ENCODE measurements at regions not wholly inside any gene's neighbourhood (a gene's known extent, or its start where the extent isn't known, plus 50 kb on each side); places are given as distances from the start of the nearest gene placed in this dataset.

DNA sequence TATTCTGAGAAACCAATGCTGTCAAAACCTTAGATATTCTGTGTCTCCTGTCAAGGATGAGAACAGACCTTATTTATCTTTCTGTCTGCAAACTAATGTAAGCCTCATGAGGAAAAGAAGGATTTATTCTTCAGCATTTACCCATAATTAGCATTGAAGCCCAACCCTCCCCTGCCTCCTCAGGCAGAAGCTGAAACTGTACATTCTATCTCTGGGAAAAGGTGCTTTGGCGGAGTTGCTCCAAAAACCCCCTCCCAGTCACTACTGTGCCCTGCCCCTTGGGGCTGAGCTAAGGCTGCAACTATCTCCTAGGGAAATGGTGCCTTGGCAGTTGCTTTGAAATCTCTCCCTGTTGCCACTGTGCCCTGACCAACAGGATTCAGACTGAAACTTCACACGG is 106.2 kb upstream of the TLR4 start:
- Histone ChIP-seq H3K9me2 (ENCODE audit: insufficient read depth) (peaks cover 4% of the 10 kb centered on the region; the same call in 1 of the 2 replicates), H3K36me3 (ENCODE audit: insufficient read depth) (no peaks in the 10 kb centered on the region; the same call in 1 of the 2 replicates), H3K27me3 (ENCODE audit: insufficient read depth) (no peaks in the 10 kb centered on the region), H3K4me3 (no peak overlapping the region), H2AFZ (peak overlapping the region; percentile 24; the same call in 1 of the 2 replicates), H4K20me1 (replicated peaks; ENCODE audit: insufficient read depth) (no peaks in the 10 kb centered on the region), H3K4me1 (ENCODE audit: insufficient read depth) (peaks cover 17% of the 10 kb centered on the region; the same call in 1 of the 2 replicates), H3K79me2 (replicated peaks; ENCODE audit: insufficient read depth) (no peaks in the 10 kb centered on the region), H3K27ac (ENCODE audit: low read depth) (no peak overlapping the region), H3K4me2 (no peak overlapping the region), H3F3A (replicated peaks; ENCODE audit: low read depth) (no peaks in the 10 kb centered on the region)
- Mint-ChIP-seq H3K4me1 (peaks cover 14% of the 10 kb centered on the region), H3K36me3 (ENCODE audit: low read depth) (no peaks in the 10 kb centered on the region), H3K4me3 (no peak overlapping the region), H3K27me3 (ENCODE audit: insufficient read depth, low read depth, poor library complexity) (peaks cover 7% of the 10 kb centered on the region), H3K9me3 (peaks cover 3% of the 10 kb centered on the region; the same call in 2 of the 3 replicates), H3K27ac (no peak overlapping the region)
- ATAC-seq (no peak), DNase-seq (ENCODE audit: low spot score) (no peak)
- TF ChIP-seq ZNF114 (CRISPR knock-in tag; IDR thresholded peaks at IDR 0.05), result no peak
- TF ChIP-seq EZH2 (IDR thresholded peaks at IDR 0.05; ENCODE audit: low read depth, unreplicated experiment), result no peak
- TF ChIP-seq, protein P1, sequence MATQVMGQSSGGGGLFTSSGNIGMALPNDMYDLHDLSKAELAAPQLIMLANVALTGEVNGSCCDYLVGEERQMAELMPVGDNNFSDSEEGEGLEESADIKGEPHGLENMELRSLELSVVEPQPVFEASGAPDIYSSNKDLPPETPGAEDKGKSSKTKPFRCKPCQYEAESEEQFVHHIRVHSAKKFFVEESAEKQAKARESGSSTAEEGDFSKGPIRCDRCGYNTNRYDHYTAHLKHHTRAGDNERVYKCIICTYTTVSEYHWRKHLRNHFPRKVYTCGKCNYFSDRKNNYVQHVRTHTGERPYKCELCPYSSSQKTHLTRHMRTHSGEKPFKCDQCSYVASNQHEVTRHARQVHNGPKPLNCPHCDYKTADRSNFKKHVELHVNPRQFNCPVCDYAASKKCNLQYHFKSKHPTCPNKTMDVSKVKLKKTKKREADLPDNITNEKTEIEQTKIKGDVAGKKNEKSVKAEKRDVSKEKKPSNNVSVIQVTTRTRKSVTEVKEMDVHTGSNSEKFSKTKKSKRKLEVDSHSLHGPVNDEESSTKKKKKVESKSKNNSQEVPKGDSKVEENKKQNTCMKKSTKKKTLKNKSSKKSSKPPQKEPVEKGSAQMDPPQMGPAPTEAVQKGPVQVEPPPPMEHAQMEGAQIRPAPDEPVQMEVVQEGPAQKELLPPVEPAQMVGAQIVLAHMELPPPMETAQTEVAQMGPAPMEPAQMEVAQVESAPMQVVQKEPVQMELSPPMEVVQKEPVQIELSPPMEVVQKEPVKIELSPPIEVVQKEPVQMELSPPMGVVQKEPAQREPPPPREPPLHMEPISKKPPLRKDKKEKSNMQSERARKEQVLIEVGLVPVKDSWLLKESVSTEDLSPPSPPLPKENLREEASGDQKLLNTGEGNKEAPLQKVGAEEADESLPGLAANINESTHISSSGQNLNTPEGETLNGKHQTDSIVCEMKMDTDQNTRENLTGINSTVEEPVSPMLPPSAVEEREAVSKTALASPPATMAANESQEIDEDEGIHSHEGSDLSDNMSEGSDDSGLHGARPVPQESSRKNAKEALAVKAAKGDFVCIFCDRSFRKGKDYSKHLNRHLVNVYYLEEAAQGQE (IDR thresholded peaks at IDR 0.05; ENCODE audit: unreplicated experiment), result no peak
- TF ChIP-seq CREB1 (CRISPR knock-in tag; IDR thresholded peaks at IDR 0.05; ENCODE audit: low read depth), result no peak
- no peak for TF ChIP-seq ZNF331 (CRISPR knock-in tag; IDR thresholded peaks at IDR 0.05; ENCODE audit: low read depth)
- TF ChIP-seq POLR2AphosphoS5 (IDR thresholded peaks at IDR 0.05; ENCODE audit: low read depth), result no peak
- no peak for TF ChIP-seq STAT1 (IDR thresholded peaks at IDR 0.05; ENCODE audit: unreplicated experiment)
- no peak for TF ChIP-seq JUNB (IDR thresholded peaks at IDR 0.05; ENCODE audit: unreplicated experiment)
- TF ChIP-seq, protein P2, sequence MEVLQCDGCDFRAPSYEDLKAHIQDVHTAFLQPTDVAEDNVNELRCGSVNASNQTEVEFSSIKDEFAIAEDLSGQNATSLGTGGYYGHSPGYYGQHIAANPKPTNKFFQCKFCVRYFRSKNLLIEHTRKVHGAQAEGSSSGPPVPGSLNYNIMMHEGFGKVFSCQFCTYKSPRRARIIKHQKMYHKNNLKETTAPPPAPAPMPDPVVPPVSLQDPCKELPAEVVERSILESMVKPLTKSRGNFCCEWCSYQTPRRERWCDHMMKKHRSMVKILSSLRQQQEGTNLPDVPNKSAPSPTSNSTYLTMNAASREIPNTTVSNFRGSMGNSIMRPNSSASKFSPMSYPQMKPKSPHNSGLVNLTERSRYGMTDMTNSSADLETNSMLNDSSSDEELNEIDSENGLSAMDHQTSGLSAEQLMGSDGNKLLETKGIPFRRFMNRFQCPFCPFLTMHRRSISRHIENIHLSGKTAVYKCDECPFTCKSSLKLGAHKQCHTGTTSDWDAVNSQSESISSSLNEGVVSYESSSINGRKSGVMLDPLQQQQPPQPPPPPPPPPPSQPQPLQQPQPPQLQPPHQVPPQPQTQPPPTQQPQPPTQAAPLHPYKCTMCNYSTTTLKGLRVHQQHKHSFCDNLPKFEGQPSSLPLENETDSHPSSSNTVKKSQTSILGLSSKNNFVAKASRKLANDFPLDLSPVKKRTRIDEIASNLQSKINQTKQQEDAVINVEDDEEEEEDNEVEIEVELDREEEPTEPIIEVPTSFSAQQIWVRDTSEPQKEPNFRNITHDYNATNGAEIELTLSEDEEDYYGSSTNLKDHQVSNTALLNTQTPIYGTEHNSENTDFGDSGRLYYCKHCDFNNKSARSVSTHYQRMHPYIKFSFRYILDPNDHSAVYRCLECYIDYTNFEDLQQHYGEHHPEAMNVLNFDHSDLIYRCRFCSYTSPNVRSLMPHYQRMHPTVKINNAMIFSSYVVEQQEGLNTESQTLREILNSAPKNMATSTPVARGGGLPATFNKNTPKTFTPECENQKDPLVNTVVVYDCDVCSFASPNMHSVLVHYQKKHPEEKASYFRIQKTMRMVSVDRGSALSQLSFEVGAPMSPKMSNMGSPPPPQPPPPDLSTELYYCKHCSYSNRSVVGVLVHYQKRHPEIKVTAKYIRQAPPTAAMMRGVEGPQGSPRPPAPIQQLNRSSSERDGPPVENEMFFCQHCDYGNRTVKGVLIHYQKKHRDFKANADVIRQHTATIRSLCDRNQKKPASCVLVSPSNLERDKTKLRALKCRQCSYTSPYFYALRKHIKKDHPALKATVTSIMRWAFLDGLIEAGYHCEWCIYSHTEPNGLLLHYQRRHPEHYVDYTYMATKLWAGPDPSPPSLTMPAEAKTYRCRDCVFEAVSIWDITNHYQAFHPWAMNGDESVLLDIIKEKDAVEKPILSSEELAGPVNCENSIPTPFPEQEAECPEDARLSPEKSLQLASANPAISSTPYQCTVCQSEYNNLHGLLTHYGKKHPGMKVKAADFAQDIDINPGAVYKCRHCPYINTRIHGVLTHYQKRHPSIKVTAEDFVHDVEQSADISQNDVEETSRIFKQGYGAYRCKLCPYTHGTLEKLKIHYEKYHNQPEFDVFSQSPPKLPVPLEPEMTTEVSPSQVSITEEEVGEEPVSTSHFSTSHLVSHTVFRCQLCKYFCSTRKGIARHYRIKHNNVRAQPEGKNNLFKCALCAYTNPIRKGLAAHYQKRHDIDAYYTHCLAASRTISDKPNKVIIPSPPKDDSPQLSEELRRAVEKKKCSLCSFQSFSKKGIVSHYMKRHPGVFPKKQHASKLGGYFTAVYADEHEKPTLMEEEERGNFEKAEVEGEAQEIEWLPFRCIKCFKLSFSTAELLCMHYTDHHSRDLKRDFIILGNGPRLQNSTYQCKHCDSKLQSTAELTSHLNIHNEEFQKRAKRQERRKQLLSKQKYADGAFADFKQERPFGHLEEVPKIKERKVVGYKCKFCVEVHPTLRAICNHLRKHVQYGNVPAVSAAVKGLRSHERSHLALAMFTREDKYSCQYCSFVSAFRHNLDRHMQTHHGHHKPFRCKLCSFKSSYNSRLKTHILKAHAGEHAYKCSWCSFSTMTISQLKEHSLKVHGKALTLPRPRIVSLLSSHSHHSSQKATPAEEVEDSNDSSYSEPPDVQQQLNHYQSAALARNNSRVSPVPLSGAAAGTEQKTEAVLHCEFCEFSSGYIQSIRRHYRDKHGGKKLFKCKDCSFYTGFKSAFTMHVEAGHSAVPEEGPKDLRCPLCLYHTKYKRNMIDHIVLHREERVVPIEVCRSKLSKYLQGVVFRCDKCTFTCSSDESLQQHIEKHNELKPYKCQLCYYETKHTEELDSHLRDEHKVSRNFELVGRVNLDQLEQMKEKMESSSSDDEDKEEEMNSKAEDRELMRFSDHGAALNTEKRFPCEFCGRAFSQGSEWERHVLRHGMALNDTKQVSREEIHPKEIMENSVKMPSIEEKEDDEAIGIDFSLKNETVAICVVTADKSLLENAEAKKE (CRISPR knock-in tag; IDR thresholded peaks at IDR 0.05), result no peak
- TF ChIP-seq, protein P3, sequence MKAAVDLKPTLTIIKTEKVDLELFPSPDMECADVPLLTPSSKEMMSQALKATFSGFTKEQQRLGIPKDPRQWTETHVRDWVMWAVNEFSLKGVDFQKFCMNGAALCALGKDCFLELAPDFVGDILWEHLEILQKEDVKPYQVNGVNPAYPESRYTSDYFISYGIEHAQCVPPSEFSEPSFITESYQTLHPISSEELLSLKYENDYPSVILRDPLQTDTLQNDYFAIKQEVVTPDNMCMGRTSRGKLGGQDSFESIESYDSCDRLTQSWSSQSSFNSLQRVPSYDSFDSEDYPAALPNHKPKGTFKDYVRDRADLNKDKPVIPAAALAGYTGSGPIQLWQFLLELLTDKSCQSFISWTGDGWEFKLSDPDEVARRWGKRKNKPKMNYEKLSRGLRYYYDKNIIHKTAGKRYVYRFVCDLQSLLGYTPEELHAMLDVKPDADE (IDR thresholded peaks at IDR 0.05), result no peak
- TF ChIP-seq EZH2phosphoT487 (IDR thresholded peaks at IDR 0.05; ENCODE audit: unreplicated experiment), result no peak
- TF ChIP-seq NANOG (IDR thresholded peaks at IDR 0.05; ENCODE audit: borderline replicate concordance), result no peak
- TF ChIP-seq, protein P4, sequence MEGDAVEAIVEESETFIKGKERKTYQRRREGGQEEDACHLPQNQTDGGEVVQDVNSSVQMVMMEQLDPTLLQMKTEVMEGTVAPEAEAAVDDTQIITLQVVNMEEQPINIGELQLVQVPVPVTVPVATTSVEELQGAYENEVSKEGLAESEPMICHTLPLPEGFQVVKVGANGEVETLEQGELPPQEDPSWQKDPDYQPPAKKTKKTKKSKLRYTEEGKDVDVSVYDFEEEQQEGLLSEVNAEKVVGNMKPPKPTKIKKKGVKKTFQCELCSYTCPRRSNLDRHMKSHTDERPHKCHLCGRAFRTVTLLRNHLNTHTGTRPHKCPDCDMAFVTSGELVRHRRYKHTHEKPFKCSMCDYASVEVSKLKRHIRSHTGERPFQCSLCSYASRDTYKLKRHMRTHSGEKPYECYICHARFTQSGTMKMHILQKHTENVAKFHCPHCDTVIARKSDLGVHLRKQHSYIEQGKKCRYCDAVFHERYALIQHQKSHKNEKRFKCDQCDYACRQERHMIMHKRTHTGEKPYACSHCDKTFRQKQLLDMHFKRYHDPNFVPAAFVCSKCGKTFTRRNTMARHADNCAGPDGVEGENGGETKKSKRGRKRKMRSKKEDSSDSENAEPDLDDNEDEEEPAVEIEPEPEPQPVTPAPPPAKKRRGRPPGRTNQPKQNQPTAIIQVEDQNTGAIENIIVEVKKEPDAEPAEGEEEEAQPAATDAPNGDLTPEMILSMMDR (conservative IDR thresholded peaks at IDR 0.05; ENCODE audit: low read depth in 2 of 2), result no peak
